BLaER1 (cell line): ENCODE measurements at regions not wholly inside any gene's neighbourhood (a gene's known extent, or its start where the extent isn't known, plus 50 kb on each side); places are given as distances from the start of the nearest gene placed in this dataset.
"Not testable (repeated sequence)": the region's sequence is repeated elsewhere in the genome, so short reads cannot be mapped to it uniquely, and the experiment has no call there.

Experiments used
- H3K27ac ChIP-seq: shearing (Covaris generic); formaldehyde crosslinking; 2 replicates; pipeline ENCODE4 v1.8.1; 2022
- H3K27me3 ChIP-seq: shearing (Covaris generic); formaldehyde crosslinking; 2 replicates; pipeline ENCODE4 v1.8.1; 2022
- H3K36me3 ChIP-seq: shearing (Covaris generic); formaldehyde crosslinking; 2 replicates; pipeline ENCODE4 v1.8.1; 2022
- H3K4me1 ChIP-seq: shearing (Covaris generic); formaldehyde crosslinking; 2 replicates; pipeline ENCODE4 v1.8.1; 2022
- H3K4me2 ChIP-seq: shearing (Covaris generic); formaldehyde crosslinking; 2 replicates; pipeline ENCODE4 v1.8.1; 2022
- H3K4me3 ChIP-seq: shearing (Covaris generic); formaldehyde crosslinking; 2 replicates; pipeline ENCODE4 v1.8.1; 2022
- H3K9ac ChIP-seq: shearing (Covaris generic); formaldehyde crosslinking; 2 replicates; pipeline ENCODE4 v1.8.1; 2022
- H3K9me3 ChIP-seq: shearing (Covaris generic); formaldehyde crosslinking; 2 replicates; pipeline ENCODE4 v1.8.1; 2022
- H4K20me1 ChIP-seq: shearing (Covaris generic); formaldehyde crosslinking; 2 replicates; pipeline ENCODE4 v1.8.1; 2022
- Cebpa-rat ChIP-seq: shearing (Covaris generic); IDR thresholded peaks from 2 replicates; pipeline ENCODE4 v1.8.1; 2022

- H3K27me3 ChIP-seq: no peaks in the 10 kb centered on the region
- no peak overlapping the region for H3K9ac ChIP-seq
- no peaks in the 10 kb centered on the region for H4K20me1 ChIP-seq
- no peak overlapping the region for H3K4me2 ChIP-seq
- H3K9me3 ChIP-seq: no peaks in the 10 kb centered on the region
- no peaks in the 10 kb centered on the region for H3K36me3 ChIP-seq
- TF ChIP-seq Cebpa-rat: no peak
- H3K4me1 ChIP-seq: no peaks in the 10 kb centered on the region; the same call in 1 of the 2 replicates
- H3K4me3 ChIP-seq: no peak overlapping the region
- H3K27ac ChIP-seq: no peak overlapping the region
These were observed 74.5 kb upstream of the XPA start for GRCh38 chr9:97771641-97772040.

- H3K36me3 ChIP-seq: no peaks in the 10 kb centered on the region
- H3K4me3 ChIP-seq: no peak overlapping the region
- H3K9me3 ChIP-seq: no peaks in the 10 kb centered on the region
- TF ChIP-seq Cebpa-rat: no peak
- no peak overlapping the region for H3K27ac ChIP-seq
- H3K9ac ChIP-seq: no peak overlapping the region
- H3K27me3 ChIP-seq: no peaks in the 10 kb centered on the region
- H3K4me2 ChIP-seq: no peak overlapping the region
- no peaks in the 10 kb centered on the region; the same call in 1 of the 2 replicates for H3K4me1 ChIP-seq
- H4K20me1 ChIP-seq: no peaks in the 10 kb centered on the region
These were observed 75.0 kb upstream of the XPA start for GRCh38 chr9:97772145-97772544.

DNA sequence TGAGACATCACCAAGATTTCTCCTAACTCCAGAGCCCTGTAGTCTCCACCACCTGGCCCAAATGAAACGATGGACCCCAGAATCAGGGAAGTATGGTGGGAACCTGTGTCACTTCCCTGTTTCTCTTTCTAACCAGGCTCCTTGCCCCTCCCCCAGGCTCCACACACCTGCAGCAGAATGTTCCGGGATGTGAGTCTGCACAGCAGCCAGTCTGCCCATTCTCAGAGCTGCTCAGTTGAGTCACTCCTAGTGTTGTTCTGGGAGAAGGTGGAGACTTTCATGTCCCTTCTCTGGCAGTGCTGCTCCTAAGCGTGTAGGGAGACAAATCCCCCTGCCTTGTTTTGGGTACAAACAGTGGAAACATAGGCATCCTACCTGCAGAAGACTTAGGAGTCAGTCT lies 76.0 kb upstream of the XPA start:
- H3K27me3 ChIP-seq: no peaks in the 10 kb centered on the region

DNA sequence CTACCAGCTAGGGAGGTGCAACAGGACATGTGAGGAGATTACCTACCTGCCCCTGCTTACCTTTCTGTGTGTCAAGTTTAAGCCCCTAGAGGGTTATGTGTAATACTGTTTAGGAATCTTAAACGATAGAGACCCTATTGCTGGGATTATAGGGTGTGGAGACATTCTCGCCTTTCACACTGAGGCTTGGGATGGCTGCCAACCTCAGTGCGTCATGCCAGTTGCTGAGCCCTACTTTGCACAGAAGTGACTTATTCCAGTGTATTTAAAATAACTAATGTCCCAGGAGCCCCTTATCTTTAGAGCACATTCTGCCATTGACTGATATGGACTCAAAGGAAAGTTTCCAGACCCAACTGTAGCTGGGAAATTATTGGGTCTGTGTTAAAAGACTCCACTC lies 76.6 kb upstream of the XPA start:
- H3K9me3 ChIP-seq: peaks cover 4% of the 10 kb centered on the region
- no peaks in the 10 kb centered on the region; the same call in 1 of the 2 replicates for H3K4me1 ChIP-seq
- H3K4me2 ChIP-seq: no peak overlapping the region
- H3K9ac ChIP-seq: no peak overlapping the region
- H3K4me3 ChIP-seq: no peak overlapping the region
- no peak overlapping the region for H3K27ac ChIP-seq
- H3K36me3 ChIP-seq: no peaks in the 10 kb centered on the region
- H4K20me1 ChIP-seq: no peaks in the 10 kb centered on the region
- no peaks in the 10 kb centered on the region for H3K27me3 ChIP-seq
- no peak for TF ChIP-seq Cebpa-rat

More for the DNA sequence above, 76.0 kb upstream of the XPA start:
- Histone ChIP-seq H3K27ac (no peak overlapping the region), H3K9ac (no peak overlapping the region), H3K4me2 (no peak overlapping the region), H3K4me3 (no peak overlapping the region), H3K4me1 (no peaks in the 10 kb centered on the region; the same call in 1 of the 2 replicates), H4K20me1 (no peaks in the 10 kb centered on the region), H3K36me3 (no peaks in the 10 kb centered on the region), H3K9me3 (no peaks in the 10 kb centered on the region)
- no peak for TF ChIP-seq Cebpa-rat

DNA sequence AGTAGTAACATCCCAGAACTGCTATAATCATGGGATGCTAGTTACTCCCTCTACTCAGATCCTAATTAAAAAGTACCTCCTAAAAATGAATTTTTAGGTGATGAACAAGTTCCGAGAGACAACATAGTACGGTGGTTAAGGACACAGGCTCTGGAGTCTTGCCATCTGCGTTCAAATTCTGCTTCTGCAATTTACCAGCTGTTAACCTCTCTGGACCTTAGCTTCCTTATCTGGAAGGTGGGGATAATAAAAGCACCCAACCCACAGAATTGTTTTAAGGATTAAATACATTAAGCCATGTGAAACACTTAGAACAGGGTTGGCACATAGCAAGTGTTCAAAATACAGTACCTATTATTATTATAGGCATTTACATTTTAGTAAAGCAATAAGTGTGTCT lies 77.5 kb upstream of the XPA start:
- Histone ChIP-seq H3K36me3 (no peaks in the 10 kb centered on the region), H3K9me3 (peaks cover 14% of the 10 kb centered on the region), H3K27ac (no peak overlapping the region), H3K4me1 (no peaks in the 10 kb centered on the region; the same call in 1 of the 2 replicates), H3K4me2 (no peak overlapping the region), H3K27me3 (no peaks in the 10 kb centered on the region), H4K20me1 (no peaks in the 10 kb centered on the region), H3K9ac (no peak overlapping the region), H3K4me3 (no peak overlapping the region)
- TF ChIP-seq Cebpa-rat: no peak

DNA sequence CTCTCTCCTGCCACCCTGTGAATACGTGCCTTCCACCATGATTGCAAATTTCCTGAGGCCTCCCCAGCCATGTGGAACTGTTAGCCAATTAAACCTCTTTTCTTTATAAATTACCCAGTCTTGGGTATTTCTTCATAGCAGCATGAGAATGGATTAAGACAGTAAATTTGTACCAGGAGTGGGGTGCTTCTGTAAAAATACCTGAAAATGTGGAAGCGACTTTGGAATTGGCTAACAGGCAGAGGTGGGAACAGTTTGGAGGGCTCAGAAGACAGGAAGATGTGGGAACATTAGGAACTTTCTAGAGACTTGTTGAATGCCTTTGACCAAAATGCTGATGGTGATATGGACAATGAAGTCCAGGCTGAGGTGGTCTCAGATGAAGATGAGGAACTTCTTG lies 74.3 kb upstream of the FOXE1 start:
- H3K4me3 ChIP-seq, H3K36me3 ChIP-seq, H3K27me3 ChIP-seq, H3K9ac ChIP-seq, H3K4me2 ChIP-seq, H3K27ac ChIP-seq, H3K4me1 ChIP-seq, H4K20me1 ChIP-seq: not testable (repeated sequence)
- H3K9me3 ChIP-seq: peaks cover 21% of the 10 kb centered on the region

GRCh38 chr9:97779608-97780007 lies 73.4 kb upstream of the FOXE1 start:
- H3K4me3 ChIP-seq: no peak overlapping the region
- no peak overlapping the region for H3K9ac ChIP-seq
- no peaks in the 10 kb centered on the region for H3K36me3 ChIP-seq
- no peak overlapping the region for H3K4me2 ChIP-seq
- H3K27me3 ChIP-seq: no peaks in the 10 kb centered on the region
- H3K27ac ChIP-seq: no peak overlapping the region
- H3K4me1 ChIP-seq: no peaks in the 10 kb centered on the region
- TF ChIP-seq Cebpa-rat: no peak
- H4K20me1 ChIP-seq: no peaks in the 10 kb centered on the region
- H3K9me3 ChIP-seq: peaks cover 21% of the 10 kb centered on the region

- no peak overlapping the region for H3K9ac ChIP-seq
- H3K4me3 ChIP-seq: no peak overlapping the region
- H3K27ac ChIP-seq: no peak overlapping the region
- H3K9me3 ChIP-seq: peaks cover 21% of the 10 kb centered on the region
- no peak overlapping the region for H3K4me2 ChIP-seq
- H3K27me3 ChIP-seq: no peaks in the 10 kb centered on the region
- H4K20me1 ChIP-seq: no peaks in the 10 kb centered on the region
- H3K4me1 ChIP-seq: no peaks in the 10 kb centered on the region
- H3K36me3 ChIP-seq: no peaks in the 10 kb centered on the region
- TF ChIP-seq Cebpa-rat: no peak
These were observed 71.1 kb upstream of the FOXE1 start for GRCh38 chr9:97781902-97782301.

GRCh38 chr9:97786341-97786740 lies 66.7 kb upstream of the FOXE1 start:
- Histone ChIP-seq H3K4me1 (no peaks in the 10 kb centered on the region), H3K4me2 (no peak overlapping the region), H3K27me3 (no peaks in the 10 kb centered on the region), H3K9ac (no peak overlapping the region), H3K4me3 (no peak overlapping the region), H4K20me1 (no peaks in the 10 kb centered on the region), H3K9me3 (no peaks in the 10 kb centered on the region), H3K36me3 (no peaks in the 10 kb centered on the region), H3K27ac (no peak overlapping the region)
- TF ChIP-seq Cebpa-rat: no peak

DNA sequence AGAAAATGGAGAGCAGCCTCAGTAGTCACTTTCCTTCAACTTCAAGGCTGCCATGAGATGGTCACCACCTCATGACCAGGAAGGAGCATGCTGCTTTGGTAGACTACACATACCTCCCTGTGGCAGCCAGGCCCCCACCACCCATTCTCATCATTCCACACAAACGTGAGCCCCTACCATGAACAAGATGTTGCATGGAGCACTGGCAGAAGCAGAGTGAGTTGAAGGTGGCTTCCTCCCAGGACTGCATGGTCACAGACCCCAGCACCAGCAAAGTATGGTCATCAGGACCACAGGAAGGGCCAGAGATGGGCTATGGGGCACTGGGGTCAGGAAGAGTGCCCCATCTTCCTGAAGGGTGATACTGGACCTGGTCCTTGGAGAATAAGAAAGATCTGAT lies 65.5 kb upstream of the FOXE1 start:
- Histone ChIP-seq H4K20me1 (no peaks in the 10 kb centered on the region), H3K27ac (no peak overlapping the region), H3K4me1 (no peaks in the 10 kb centered on the region), H3K9me3 (no peaks in the 10 kb centered on the region), H3K27me3 (no peaks in the 10 kb centered on the region), H3K4me2 (no peak overlapping the region), H3K36me3 (no peaks in the 10 kb centered on the region), H3K4me3 (no peak overlapping the region), H3K9ac (no peak overlapping the region)
- TF ChIP-seq Cebpa-rat: no peak
